ENCODE measurements at regions not wholly inside any gene's neighbourhood (a gene's known extent, or its start where the extent isn't known, plus 50 kb on each side); places are given as distances from the start of the nearest gene placed in this dataset.
"Not testable (repeated sequence)": the region's sequence is repeated elsewhere in the genome, so short reads cannot be mapped to it uniquely, and the experiment has no call there.

- TF ChIP-seq EZH2phosphoT487 (IDR thresholded peaks at IDR 0.05; ENCODE audit: low read depth, severe bottlenecking, unreplicated experiment); EZH2 (IDR thresholded peaks at IDR 0.05; ENCODE audit: borderline replicate concordance): not testable (repeated sequence)
- TF ChIP-seq, protein P1, sequence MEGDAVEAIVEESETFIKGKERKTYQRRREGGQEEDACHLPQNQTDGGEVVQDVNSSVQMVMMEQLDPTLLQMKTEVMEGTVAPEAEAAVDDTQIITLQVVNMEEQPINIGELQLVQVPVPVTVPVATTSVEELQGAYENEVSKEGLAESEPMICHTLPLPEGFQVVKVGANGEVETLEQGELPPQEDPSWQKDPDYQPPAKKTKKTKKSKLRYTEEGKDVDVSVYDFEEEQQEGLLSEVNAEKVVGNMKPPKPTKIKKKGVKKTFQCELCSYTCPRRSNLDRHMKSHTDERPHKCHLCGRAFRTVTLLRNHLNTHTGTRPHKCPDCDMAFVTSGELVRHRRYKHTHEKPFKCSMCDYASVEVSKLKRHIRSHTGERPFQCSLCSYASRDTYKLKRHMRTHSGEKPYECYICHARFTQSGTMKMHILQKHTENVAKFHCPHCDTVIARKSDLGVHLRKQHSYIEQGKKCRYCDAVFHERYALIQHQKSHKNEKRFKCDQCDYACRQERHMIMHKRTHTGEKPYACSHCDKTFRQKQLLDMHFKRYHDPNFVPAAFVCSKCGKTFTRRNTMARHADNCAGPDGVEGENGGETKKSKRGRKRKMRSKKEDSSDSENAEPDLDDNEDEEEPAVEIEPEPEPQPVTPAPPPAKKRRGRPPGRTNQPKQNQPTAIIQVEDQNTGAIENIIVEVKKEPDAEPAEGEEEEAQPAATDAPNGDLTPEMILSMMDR (IDR thresholded peaks at IDR 0.05; ENCODE audit: poor library complexity), result not testable (repeated sequence)
Observed at GRCh38 chr3:164401440-164401839, 676.9 kb downstream of the SI start.

Measured in hepatocyte (in vitro differentiated cells).